ENCODE measurements at regions not wholly inside any gene's neighbourhood (a gene's known extent, or its start where the extent isn't known, plus 50 kb on each side); places are given as distances from the start of the nearest gene placed in this dataset.

DNA sequence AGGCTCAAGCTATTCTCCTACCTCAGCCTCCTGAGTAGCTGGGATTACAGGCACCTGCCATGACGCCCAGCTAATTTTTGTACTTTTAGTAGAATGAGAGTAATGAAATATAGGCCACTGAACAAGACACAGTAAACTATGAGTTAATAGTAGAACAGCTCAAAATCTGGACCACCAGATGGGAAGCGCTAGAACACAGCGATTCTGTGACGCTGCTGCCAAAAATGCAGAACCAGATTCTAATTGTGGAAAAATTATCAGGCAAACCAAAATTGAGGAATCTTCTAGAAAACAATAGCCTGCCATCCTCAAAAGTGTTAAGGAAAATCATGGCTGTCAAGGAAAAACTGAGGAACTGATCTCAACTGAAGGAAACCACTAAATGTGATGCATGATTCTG, 111.4 kb upstream of the TIAM1 start:
- no peaks in the 10 kb centered on the region for H3K36me3 ChIP-seq (ENCODE audit: insufficient read depth, low read length)
- no peaks in the 10 kb centered on the region for H3F3A ChIP-seq (ENCODE audit: insufficient read depth, low read length, poor library complexity, severe bottlenecking)
- H3K27ac ChIP-seq (ENCODE audit: low read length) = no peak overlapping the region
- H3K9me3 ChIP-seq (ENCODE audit: low read length) = peaks cover 3% of the 10 kb centered on the region
- no peak overlapping the region for H2AFZ ChIP-seq (ENCODE audit: low read depth, low read length)
- TF ChIP-seq TAF1 (IDR thresholded peaks at IDR 0.05; ENCODE audit: low read depth) = no peak
- TF ChIP-seq EZH2 (IDR thresholded peaks at IDR 0.05; ENCODE audit: borderline replicate concordance, insufficient read depth, low read length, poor library complexity, severe bottlenecking) = no peak
- TF ChIP-seq, protein P1, sequence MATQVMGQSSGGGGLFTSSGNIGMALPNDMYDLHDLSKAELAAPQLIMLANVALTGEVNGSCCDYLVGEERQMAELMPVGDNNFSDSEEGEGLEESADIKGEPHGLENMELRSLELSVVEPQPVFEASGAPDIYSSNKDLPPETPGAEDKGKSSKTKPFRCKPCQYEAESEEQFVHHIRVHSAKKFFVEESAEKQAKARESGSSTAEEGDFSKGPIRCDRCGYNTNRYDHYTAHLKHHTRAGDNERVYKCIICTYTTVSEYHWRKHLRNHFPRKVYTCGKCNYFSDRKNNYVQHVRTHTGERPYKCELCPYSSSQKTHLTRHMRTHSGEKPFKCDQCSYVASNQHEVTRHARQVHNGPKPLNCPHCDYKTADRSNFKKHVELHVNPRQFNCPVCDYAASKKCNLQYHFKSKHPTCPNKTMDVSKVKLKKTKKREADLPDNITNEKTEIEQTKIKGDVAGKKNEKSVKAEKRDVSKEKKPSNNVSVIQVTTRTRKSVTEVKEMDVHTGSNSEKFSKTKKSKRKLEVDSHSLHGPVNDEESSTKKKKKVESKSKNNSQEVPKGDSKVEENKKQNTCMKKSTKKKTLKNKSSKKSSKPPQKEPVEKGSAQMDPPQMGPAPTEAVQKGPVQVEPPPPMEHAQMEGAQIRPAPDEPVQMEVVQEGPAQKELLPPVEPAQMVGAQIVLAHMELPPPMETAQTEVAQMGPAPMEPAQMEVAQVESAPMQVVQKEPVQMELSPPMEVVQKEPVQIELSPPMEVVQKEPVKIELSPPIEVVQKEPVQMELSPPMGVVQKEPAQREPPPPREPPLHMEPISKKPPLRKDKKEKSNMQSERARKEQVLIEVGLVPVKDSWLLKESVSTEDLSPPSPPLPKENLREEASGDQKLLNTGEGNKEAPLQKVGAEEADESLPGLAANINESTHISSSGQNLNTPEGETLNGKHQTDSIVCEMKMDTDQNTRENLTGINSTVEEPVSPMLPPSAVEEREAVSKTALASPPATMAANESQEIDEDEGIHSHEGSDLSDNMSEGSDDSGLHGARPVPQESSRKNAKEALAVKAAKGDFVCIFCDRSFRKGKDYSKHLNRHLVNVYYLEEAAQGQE (IDR thresholded peaks at IDR 0.05; ENCODE audit: borderline replicate concordance) = no peak
- no peak for TF ChIP-seq POLR2AphosphoS5 (IDR thresholded peaks at IDR 0.05)
- TF ChIP-seq MXI1 (conservative IDR thresholded peaks at IDR 0.05; ENCODE audit: poor library complexity, severe bottlenecking) = no peak
- no peak for TF ChIP-seq EP300 (conservative IDR thresholded peaks at IDR 0.05; ENCODE audit: poor library complexity, severe bottlenecking)
- TF ChIP-seq, protein P2, sequence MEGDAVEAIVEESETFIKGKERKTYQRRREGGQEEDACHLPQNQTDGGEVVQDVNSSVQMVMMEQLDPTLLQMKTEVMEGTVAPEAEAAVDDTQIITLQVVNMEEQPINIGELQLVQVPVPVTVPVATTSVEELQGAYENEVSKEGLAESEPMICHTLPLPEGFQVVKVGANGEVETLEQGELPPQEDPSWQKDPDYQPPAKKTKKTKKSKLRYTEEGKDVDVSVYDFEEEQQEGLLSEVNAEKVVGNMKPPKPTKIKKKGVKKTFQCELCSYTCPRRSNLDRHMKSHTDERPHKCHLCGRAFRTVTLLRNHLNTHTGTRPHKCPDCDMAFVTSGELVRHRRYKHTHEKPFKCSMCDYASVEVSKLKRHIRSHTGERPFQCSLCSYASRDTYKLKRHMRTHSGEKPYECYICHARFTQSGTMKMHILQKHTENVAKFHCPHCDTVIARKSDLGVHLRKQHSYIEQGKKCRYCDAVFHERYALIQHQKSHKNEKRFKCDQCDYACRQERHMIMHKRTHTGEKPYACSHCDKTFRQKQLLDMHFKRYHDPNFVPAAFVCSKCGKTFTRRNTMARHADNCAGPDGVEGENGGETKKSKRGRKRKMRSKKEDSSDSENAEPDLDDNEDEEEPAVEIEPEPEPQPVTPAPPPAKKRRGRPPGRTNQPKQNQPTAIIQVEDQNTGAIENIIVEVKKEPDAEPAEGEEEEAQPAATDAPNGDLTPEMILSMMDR (IDR thresholded peaks at IDR 0.05; ENCODE audit: poor library complexity, severe bottlenecking) = no peak
- TF ChIP-seq RAD21 (conservative IDR thresholded peaks at IDR 0.05) = no peak
- TF ChIP-seq SMC3 (conservative IDR thresholded peaks at IDR 0.05; ENCODE audit: poor library complexity) = no peak
- H4K20me1 ChIP-seq (ENCODE audit: insufficient read depth) = no peaks in the 10 kb centered on the region
- no peaks in the 10 kb centered on the region for H3K9me2 ChIP-seq (ENCODE audit: insufficient read depth, low read length)
- no peaks in the 10 kb centered on the region for H3K79me2 ChIP-seq (replicated peaks; ENCODE audit: insufficient read depth, low read length)
- H3K4me2 ChIP-seq (ENCODE audit: low read length) = no peak overlapping the region
- no peak overlapping the region for H3K4me3 ChIP-seq (ENCODE audit: low read length)
- no peak overlapping the region for H3K9ac ChIP-seq (ENCODE audit: low read length)
- no peaks in the 10 kb centered on the region for H3K27me3 ChIP-seq (ENCODE audit: insufficient read depth, low read depth, low read length)

DNA sequence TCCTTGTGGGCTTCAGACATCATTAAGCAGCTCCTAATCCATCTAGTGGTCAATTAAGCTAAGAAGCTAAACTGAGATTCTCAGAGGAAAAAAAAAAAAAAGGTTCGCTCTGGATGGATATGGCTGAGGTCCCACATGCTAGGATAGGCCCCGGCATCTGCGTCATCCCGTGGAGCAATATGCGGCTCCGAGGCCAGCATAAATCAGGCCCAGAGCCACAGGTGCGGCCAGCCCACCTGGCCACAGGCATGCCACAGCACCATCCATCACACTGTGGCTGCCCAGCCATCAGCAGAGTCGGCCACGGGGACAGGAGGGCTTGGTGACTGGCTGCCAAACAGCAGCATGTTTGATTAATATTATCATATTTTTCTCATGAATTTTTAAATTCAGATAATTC, 106.9 kb upstream of the TIAM1 start:
- TF ChIP-seq SMC3 (conservative IDR thresholded peaks at IDR 0.05; ENCODE audit: poor library complexity) = no peak
- no peak for TF ChIP-seq EZH2 (IDR thresholded peaks at IDR 0.05; ENCODE audit: borderline replicate concordance, insufficient read depth, low read length, poor library complexity, severe bottlenecking)
- TF ChIP-seq MXI1 (conservative IDR thresholded peaks at IDR 0.05; ENCODE audit: poor library complexity, severe bottlenecking) = no peak
- TF ChIP-seq RAD21 (conservative IDR thresholded peaks at IDR 0.05) = no peak
- no peaks in the 10 kb centered on the region for H3K27me3 ChIP-seq (ENCODE audit: insufficient read depth, low read depth, low read length)
- H3K9ac ChIP-seq (ENCODE audit: low read length) = no peak overlapping the region
- H3K79me2 ChIP-seq (replicated peaks; ENCODE audit: insufficient read depth, low read length) = no peaks in the 10 kb centered on the region
- no peak overlapping the region for H2AFZ ChIP-seq (ENCODE audit: low read depth, low read length)
- no peak overlapping the region for H3K4me3 ChIP-seq (ENCODE audit: low read length)
- H4K20me1 ChIP-seq (ENCODE audit: insufficient read depth) = no peaks in the 10 kb centered on the region
- peaks cover 3% of the 10 kb centered on the region for H3K9me3 ChIP-seq (ENCODE audit: low read length)
- no peak overlapping the region for H3K4me2 ChIP-seq (ENCODE audit: low read length)
- no peaks in the 10 kb centered on the region for H3F3A ChIP-seq (ENCODE audit: insufficient read depth, low read length, poor library complexity, severe bottlenecking)
- H3K9me2 ChIP-seq (ENCODE audit: insufficient read depth, low read length) = no peaks in the 10 kb centered on the region
- H3K36me3 ChIP-seq (ENCODE audit: insufficient read depth, low read length) = no peaks in the 10 kb centered on the region
- H3K27ac ChIP-seq (ENCODE audit: low read length) = no peak overlapping the region

Measured in neural cell (in vitro differentiated cells).